Effector memory CD8-positive, alpha-beta T cell (primary cell): ENCODE measurements at regions not wholly inside any gene's neighbourhood (a gene's known extent, or its start where the extent isn't known, plus 50 kb on each side); places are given as distances from the start of the nearest gene placed in this dataset.

Source experiments
- ATAC-seq: fragments of 150-1000 bp; cut with Tn5 transposase; replicated peaks from 2 replicates; pipeline ENCODE4 v1.10.0; 2021; ENCODE audit warnings: mild to moderate bottlenecking, moderate library complexity
- DNase-seq, 3 experiments: peaks; one replicate each; pipeline ENCODE4 v3.0.0; 2021
- H3K27ac Mint-ChIP-seq, 2 donors: one replicate each; pipeline ENCODE4 v1.8.0; 2022; ENCODE audit warnings: mild to moderate bottlenecking in 2 of 2, mixed read lengths in 2 of 2, moderate library complexity in 2 of 2
- H3K27me3 Mint-ChIP-seq, 2 donors: one replicate each; pipeline ENCODE4 v1.8.0; 2022; ENCODE audit warnings: mixed read lengths in 2 of 2
- H3K36me3 Mint-ChIP-seq: one replicate; pipeline ENCODE4 v1.8.0; 2022; ENCODE audit warnings: mild to moderate bottlenecking, moderate library complexity, mixed read lengths; ENCODE audit not compliant: insufficient read depth
- H3K4me1 Mint-ChIP-seq, 2 donors: one replicate each; pipeline ENCODE4 v1.8.0; 2022; ENCODE audit warnings: low read depth in 2 of 2, mixed read lengths in 2 of 2
- H3K4me3 Mint-ChIP-seq, 2 donors: one replicate each; pipeline ENCODE4 v1.8.0; 2022; ENCODE audit warnings: mild to moderate bottlenecking in 2 of 2, mixed read lengths in 2 of 2, moderate library complexity in 2 of 2
- H3K9me3 Mint-ChIP-seq, 2 donors: one replicate each; pipeline ENCODE4 v1.8.0; 2022; ENCODE audit warnings: mixed read lengths in 2 of 2

GRCh38 chr12:68102731-68103130, 56.8 kb downstream of the IFNG start:
- Mint-ChIP-seq H3K27me3 (no peaks in the 10 kb centered on the region), H3K4me1 (peaks cover 0 to 5% of the 10 kb centered on the region in 2 donors)
- ATAC-seq = no peak

GRCh38 chr12:68102163-68102562, 57.4 kb downstream of the IFNG start:
- Mint-ChIP-seq H3K36me3 (no peaks in the 10 kb centered on the region), H3K4me1 (peaks cover 0 to 5% of the 10 kb centered on the region in 2 donors), H3K9me3 (no peaks in the 10 kb centered on the region), H3K27me3 (no peaks in the 10 kb centered on the region), H3K4me3 (no peak overlapping the region), H3K27ac (no peak overlapping the region)
- ATAC-seq = no peak
- no peak for DNase-seq

More at GRCh38 chr12:68102731-68103130, 56.8 kb downstream of the IFNG start:
- H3K36me3 Mint-ChIP-seq = no peaks in the 10 kb centered on the region
- no peak overlapping the region for H3K4me3 Mint-ChIP-seq
- no peak overlapping the region for H3K27ac Mint-ChIP-seq
- DNase-seq = no peak
- no peaks in the 10 kb centered on the region for H3K9me3 Mint-ChIP-seq

GRCh38 chr12:68100241-68100640, 59.3 kb downstream of the IFNG start:
- DNase-seq = no peak
- Mint-ChIP-seq H3K27me3 (no peaks in the 10 kb centered on the region), H3K36me3 (no peaks in the 10 kb centered on the region), H3K27ac (peak overlapping the region in 1 of 2 donors; percentile 44), H3K4me1 (peaks cover 0 to 5% of the 10 kb centered on the region in 2 donors), H3K9me3 (no peaks in the 10 kb centered on the region), H3K4me3 (no peak overlapping the region)
- ATAC-seq = no peak

GRCh38 chr12:68098939-68099338, 60.6 kb downstream of the IFNG start:
- H3K4me3 Mint-ChIP-seq = no peak overlapping the region
- peaks cover 0 to 5% of the 10 kb centered on the region in 2 donors for H3K4me1 Mint-ChIP-seq
- H3K9me3 Mint-ChIP-seq = no peaks in the 10 kb centered on the region
- ATAC-seq (no peak), DNase-seq (no peak)
- peak overlapping the region in 1 of 2 donors; percentile 49 for H3K27ac Mint-ChIP-seq
- no peaks in the 10 kb centered on the region for H3K36me3 Mint-ChIP-seq
- no peaks in the 10 kb centered on the region for H3K27me3 Mint-ChIP-seq

GRCh38 chr12:68097386-68097785, 62.2 kb downstream of the IFNG start:
- ATAC-seq = no peak
- Mint-ChIP-seq H3K27ac (no peak overlapping the region), H3K4me3 (no peak overlapping the region), H3K27me3 (no peaks in the 10 kb centered on the region), H3K36me3 (no peaks in the 10 kb centered on the region), H3K4me1 (peaks cover 2 to 17% of the 10 kb centered on the region in 2 donors), H3K9me3 (no peaks in the 10 kb centered on the region)
- no peak for DNase-seq

- no peaks in the 10 kb centered on the region for H3K27me3 Mint-ChIP-seq
- no peaks in the 10 kb centered on the region for H3K9me3 Mint-ChIP-seq
- ATAC-seq (no peak), DNase-seq (no peak)
- no peak overlapping the region for H3K27ac Mint-ChIP-seq
- no peak overlapping the region for H3K4me3 Mint-ChIP-seq
- peaks cover 2 to 19% of the 10 kb centered on the region in 2 donors for H3K4me1 Mint-ChIP-seq
- H3K36me3 Mint-ChIP-seq = no peaks in the 10 kb centered on the region
These were observed 64.7 kb downstream of the IFNG start for GRCh38 chr12:68094645-68095395.

- H3K9me3 Mint-ChIP-seq = no peaks in the 10 kb centered on the region
- no peaks in the 10 kb centered on the region for H3K36me3 Mint-ChIP-seq
- H3K27ac Mint-ChIP-seq = no peak overlapping the region
- H3K4me1 Mint-ChIP-seq = peaks cover 2 to 19% of the 10 kb centered on the region in 2 donors
- no peaks in the 10 kb centered on the region for H3K27me3 Mint-ChIP-seq
- no peak for ATAC-seq
- H3K4me3 Mint-ChIP-seq = no peak overlapping the region
- no peak for DNase-seq
These were observed 65.3 kb downstream of the IFNG start for GRCh38 chr12:68094195-68094594.

GRCh38 chr12:68092976-68093375, 66.6 kb downstream of the IFNG start:
- no peak overlapping the region for H3K4me3 Mint-ChIP-seq
- ATAC-seq (no peak), DNase-seq (no peak)
- peaks cover 2 to 14% of the 10 kb centered on the region in 2 donors for H3K4me1 Mint-ChIP-seq
- H3K36me3 Mint-ChIP-seq = no peaks in the 10 kb centered on the region
- no peaks in the 10 kb centered on the region for H3K9me3 Mint-ChIP-seq
- H3K27ac Mint-ChIP-seq = peak overlapping the region in 1 of 2 donors; percentile 69
- no peaks in the 10 kb centered on the region for H3K27me3 Mint-ChIP-seq

GRCh38 chr12:68089101-68089500, 70.4 kb downstream of the IFNG start:
- peaks cover 2 to 14% of the 10 kb centered on the region in 2 donors for H3K4me1 Mint-ChIP-seq
- no peak overlapping the region for H3K4me3 Mint-ChIP-seq
- H3K27ac Mint-ChIP-seq = no peak overlapping the region
- ATAC-seq = no peak
- H3K27me3 Mint-ChIP-seq = no peaks in the 10 kb centered on the region
- no peaks in the 10 kb centered on the region for H3K36me3 Mint-ChIP-seq
- H3K9me3 Mint-ChIP-seq = peaks cover 0 to 3% of the 10 kb centered on the region in 2 donors
- no peak for DNase-seq

GRCh38 chr12:68086019-68086603, 73.4 kb downstream of the IFNG start:
- DNase-seq (no peak), ATAC-seq (no peak)
- peaks cover 0 to 3% of the 10 kb centered on the region in 2 donors for H3K4me1 Mint-ChIP-seq
- no peak overlapping the region for H3K27ac Mint-ChIP-seq
- no peak overlapping the region for H3K4me3 Mint-ChIP-seq
- peaks cover 0 to 8% of the 10 kb centered on the region in 2 donors for H3K9me3 Mint-ChIP-seq
- peaks cover 4% of the 10 kb centered on the region for H3K36me3 Mint-ChIP-seq
- H3K27me3 Mint-ChIP-seq = no peaks in the 10 kb centered on the region

GRCh38 chr12:68081561-68081960, 78.0 kb downstream of the IFNG start:
- Mint-ChIP-seq H3K9me3 (peaks cover 0 to 8% of the 10 kb centered on the region in 2 donors), H3K4me3 (peak overlapping the region in 1 of 2 donors; percentile 10), H3K27me3 (no peaks in the 10 kb centered on the region), H3K27ac (no peak overlapping the region), H3K36me3 (peaks cover 4% of the 10 kb centered on the region), H3K4me1 (peaks cover 7 to 30% of the 10 kb centered on the region in 2 donors)
- ATAC-seq = no peak
- DNase-seq = no peak

GRCh38 chr12:68080577-68080976, 79.0 kb downstream of the IFNG start:
- peak overlapping the region; percentile 60 to 86 for H3K27ac Mint-ChIP-seq
- peaks cover 0 to 8% of the 10 kb centered on the region in 2 donors for H3K9me3 Mint-ChIP-seq
- peak; percentile 24 to 46 (median 26) for DNase-seq

GRCh38 chr12:68078737-68079136, 80.8 kb downstream of the IFNG start:
- peaks cover 10 to 36% of the 10 kb centered on the region in 2 donors for H3K4me1 Mint-ChIP-seq
- H3K36me3 Mint-ChIP-seq = peaks cover 4% of the 10 kb centered on the region
- peak overlapping the region in 1 of 2 donors; percentile 51 for H3K27ac Mint-ChIP-seq
- no peak for ATAC-seq
- H3K9me3 Mint-ChIP-seq = peaks cover 0 to 5% of the 10 kb centered on the region in 2 donors
- no peak overlapping the region for H3K4me3 Mint-ChIP-seq
- no peaks in the 10 kb centered on the region for H3K27me3 Mint-ChIP-seq
- DNase-seq = no peak

More at GRCh38 chr12:68080577-68080976, 79.0 kb downstream of the IFNG start:
- H3K4me3 Mint-ChIP-seq = peak overlapping the region in 1 of 2 donors; percentile 62
- peaks cover 4% of the 10 kb centered on the region for H3K36me3 Mint-ChIP-seq
- ATAC-seq = peak; percentile 99
- H3K27me3 Mint-ChIP-seq = no peaks in the 10 kb centered on the region
- peaks cover 7 to 30% of the 10 kb centered on the region in 2 donors for H3K4me1 Mint-ChIP-seq

GRCh38 chr12:68075416-68075815, 84.1 kb downstream of the IFNG start:
- Mint-ChIP-seq H3K27ac (no peak overlapping the region), H3K9me3 (no peaks in the 10 kb centered on the region), H3K27me3 (no peaks in the 10 kb centered on the region), H3K4me3 (no peak overlapping the region), H3K36me3 (no peaks in the 10 kb centered on the region), H3K4me1 (peaks cover 7 to 33% of the 10 kb centered on the region in 2 donors)
- ATAC-seq = no peak
- no peak for DNase-seq
